Ramos (cell line): ENCODE measurements at regions not wholly inside any gene's neighbourhood (a gene's known extent, or its start where the extent isn't known, plus 50 kb on each side); places are given as distances from the start of the nearest gene placed in this dataset.
"Not testable (repeated sequence)": the region's sequence is repeated elsewhere in the genome, so short reads cannot be mapped to it uniquely, and the experiment has no call there.

Experiments used
- in situ Hi-C: fragments of 300-500 bp; cut with MboI; formaldehyde crosslinking; loops from one replicate; pipeline ENCODE4 v1.14.3; 2022; ENCODE audit warnings: low sequenced_read_pairs; ENCODE audit not compliant: unreplicated experiment

DNA sequence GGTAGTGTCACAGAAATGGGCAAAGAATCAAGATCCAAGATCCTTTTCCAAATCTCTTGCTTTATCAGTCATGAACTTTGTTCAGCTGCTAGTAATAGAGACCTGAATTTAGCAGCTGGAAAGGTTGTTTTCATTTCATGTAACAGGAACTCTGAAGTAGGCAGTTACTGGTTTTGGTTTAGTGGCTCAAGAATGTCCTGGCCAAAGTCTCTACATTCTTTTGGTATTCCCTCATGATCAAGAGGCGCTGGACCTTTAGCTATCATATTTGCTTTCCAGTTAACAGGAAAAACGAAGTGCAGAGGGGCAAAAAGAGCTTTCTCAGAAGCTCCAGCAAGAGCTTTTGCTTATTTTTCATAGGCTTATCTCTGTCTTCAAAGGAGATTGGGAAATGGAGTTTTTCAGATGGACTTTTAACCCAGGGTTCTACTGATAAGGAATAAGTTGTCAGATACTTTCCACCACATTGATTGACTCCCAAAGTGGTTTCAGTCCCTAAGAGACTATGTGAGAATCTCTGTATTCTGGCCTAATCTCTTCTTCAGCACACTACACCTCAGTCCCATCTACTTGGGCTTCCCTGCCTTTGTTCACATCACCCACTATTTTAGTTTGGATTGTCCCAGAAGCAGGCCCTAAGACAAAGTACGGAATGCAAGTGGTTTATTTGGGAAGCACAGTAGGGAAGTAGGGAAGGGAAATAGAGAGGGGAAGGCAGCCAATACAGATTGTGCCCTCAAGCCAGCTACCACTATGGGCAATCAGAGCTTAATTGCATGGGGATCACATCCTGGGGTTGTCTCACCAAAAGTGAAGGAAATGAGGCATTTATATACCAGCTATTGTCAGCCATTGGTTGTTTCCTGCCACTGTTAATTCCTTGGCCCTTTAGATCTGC is 359.3 kb downstream of the LRRC70 start:
- in situ Hi-C loops = no loop called here

DNA sequence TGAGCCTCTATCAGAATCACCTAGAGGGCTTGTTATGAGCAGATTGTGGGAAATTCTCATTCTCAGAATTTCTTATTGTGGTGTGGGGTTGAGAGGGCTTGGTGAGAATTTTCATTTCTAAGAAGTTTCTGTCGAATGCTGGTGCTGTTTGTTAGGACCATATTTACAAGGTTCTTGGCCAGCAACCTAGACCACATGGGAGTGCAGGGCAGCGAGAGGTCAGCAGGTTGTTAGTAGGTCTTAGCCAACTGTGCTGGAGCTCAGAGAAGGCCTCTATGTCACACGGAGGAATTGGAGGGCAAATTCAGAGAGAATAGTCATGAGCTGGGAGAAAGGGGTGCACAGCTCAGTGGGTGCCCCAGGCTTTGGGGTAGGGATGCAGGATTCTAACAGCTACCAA is 357.0 kb downstream of the LRRC70 start:
- in situ Hi-C loops = no loop called here

- in situ Hi-C loops = no loop called here
These were observed 355.7 kb downstream of the LRRC70 start for GRCh38 chr5:62934319-62934718.

DNA sequence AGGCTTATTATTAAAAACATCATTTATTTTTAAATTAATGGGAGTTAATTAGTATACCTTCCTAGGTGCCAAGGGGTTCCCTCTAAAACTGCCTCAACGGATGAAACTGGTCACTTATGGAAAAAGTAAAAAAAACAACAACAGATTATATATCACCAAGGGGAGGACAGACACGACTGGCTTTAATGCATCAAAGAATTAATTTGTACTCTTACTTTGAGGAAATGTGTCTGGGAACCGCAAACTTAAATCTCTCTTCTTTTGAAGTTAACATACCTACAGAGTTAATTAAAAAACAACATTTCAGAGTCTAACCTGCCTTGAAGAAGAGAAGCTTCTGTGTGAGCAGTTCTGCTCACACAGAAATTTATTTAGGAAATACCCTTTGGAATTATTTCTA is 354.6 kb downstream of the LRRC70 start:
- in situ Hi-C loops = no loop called here

DNA sequence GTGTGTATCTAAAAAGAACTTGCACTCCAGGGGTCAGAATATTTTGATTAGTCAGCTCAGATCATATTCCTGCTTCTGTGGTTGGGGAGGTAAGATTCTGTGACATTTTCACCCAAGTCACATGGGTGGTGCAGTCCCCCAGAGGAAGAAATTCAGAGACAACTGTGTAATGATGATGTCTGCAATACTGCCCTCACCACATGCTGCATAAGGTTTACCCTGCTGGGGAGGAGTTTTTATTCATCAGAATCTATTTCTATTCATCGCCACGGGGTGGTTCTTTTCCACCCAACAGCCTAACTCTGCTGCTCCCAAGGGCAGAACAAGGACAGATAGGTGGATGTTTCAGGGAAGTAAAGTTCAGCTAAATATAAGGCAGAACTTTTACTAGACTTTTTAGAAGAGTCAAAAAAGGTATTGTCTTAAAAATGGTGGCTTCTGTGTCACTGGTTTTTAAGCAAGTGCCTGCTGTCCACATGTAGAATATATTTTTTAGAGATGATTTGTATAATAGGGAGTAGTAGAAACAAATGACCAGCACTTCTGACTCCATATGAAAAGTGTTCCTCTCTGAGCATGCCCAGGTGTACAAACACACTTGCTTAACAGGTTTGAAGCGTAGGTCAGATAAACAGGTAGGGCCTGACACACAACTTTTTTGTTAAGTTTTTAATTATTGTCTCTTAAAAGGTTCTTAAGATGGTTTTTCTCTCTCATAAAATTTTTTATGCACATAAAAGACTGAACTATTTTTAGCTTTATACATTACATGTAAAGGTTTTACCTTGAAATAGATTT is 352.7 kb downstream of the LRRC70 start:
- in situ Hi-C loops = no loop called here

DNA sequence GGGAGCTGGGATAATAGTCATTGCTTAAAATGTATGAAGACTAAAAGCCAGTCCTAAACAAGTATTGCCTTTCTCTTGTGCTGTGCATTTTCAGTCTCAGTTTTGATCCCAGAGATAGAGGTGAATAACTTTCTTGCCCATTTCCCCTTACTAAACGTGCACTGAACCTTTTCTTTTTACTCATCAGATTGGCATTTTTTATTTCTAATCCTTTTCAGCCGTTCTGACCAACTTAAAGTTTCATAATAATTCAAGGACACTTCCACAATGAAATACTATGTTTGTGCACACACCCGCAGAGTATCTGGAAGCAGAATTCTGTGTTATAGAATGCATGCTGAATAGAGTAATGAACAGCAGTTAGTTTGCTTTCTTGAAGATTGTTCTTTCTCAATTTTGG is 343.6 kb downstream of the LRRC70 start:
- in situ Hi-C loops = no loop called here

GRCh38 chr5:62920856-62921255 is 342.2 kb downstream of the LRRC70 start:
- in situ Hi-C loops = no loop called here

GRCh38 chr5:62909326-62909725 is 330.7 kb downstream of the LRRC70 start:
- in situ Hi-C loops = no loop called here

- in situ Hi-C loops = no loop called here
These were observed 323.5 kb downstream of the LRRC70 start for GRCh38 chr5:62902126-62902525.

- in situ Hi-C loops = no loop called here
These were observed 322.4 kb downstream of the LRRC70 start for GRCh38 chr5:62900976-62901375.

DNA sequence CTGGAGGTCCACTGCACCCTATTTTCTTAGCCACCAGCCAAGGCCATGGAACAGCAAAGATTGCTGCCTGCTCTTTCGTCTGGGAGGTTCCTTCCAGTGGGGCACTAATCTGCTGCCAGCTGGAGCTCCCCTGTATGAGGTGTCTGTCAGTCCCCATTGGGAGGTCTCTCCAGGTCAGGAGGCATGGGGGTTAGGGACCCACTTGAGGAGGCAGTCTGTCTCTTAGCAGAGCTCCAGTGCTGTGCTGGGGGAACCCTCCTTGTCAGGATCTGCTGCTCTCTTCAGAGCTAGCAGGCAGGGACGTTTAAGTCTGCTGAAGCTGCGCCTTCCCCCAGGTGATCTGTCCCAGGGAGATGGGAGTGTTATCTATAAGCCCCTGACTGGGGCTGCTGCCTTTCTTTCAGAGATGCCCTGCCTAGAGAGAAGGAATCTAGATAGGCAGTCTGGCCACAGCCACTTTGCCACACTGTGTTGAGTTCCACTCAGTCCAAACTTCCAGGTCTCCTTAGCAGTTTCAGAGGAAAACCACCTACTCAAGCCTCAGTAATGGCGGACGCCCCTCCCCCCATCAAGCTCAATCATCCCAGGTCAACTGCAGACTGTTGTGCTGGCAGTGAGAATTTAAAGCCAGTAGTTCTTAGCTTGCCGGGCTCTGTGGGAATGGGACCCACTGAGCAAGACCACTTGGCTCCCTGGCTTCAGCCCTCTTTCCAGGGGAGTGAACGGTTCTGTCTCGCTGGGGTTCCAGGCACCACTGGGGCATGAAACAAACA is 317.7 kb downstream of the LRRC70 start:
- in situ Hi-C loops = no loop called here

DNA sequence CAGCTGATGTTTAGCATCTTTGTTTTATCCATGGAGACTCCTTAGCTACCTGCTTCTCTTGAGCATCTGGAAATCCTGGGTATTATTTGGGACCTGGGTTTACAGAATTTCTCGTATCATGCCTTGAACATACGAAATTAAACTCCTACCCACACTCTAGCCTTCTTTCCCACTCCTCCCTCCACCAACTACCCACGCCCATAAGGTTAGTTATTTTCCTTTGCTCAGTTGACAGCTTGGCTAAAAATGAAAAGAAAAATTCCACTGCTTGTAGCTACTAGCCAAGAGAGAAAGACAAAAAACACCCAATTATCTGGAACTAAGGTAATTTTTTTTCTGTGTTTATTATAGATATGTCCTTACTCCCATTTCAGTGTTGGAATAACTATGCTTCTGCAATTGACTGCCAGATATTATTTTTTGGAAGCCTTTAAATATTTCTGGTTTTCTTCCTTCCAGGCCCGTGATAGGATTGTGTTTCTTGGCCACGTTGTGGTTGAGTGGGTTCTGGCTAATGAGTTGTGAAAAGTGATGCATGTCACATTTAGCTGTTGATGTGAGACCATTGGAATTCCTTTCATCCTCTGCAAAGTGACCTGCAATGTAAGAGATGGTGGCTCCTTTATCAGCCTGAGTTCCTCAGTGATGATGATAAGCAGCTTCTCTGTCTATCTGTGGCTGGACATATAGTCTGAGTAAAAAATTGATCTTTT is 308.1 kb downstream of the LRRC70 start:
- in situ Hi-C loops = no loop called here

- in situ Hi-C loops = not testable (repeated sequence)
These were observed 258.7 kb downstream of the LRRC70 start for GRCh38 chr5:62837330-62837729.

DNA sequence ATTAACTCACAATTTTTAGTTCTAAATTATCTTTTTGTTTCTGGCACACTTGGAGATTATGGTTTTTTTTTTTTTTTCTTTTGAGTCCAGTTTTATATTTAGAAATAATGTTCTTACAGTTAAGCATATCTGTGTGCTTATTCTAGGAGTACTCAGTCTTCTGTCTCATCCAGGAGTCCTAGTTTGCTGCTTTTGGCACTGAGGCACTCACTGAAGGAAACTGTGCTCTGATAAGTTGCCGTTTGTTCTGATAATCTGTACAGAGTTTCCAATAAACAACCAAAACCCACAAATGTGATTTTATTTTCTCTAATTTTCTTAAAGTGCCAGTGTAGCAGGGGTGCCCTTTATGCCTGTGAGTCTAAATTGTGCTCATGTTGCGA is 251.0 kb downstream of the LRRC70 start:
- in situ Hi-C loops = no loop called here

- in situ Hi-C loops = no loop called here
These were observed 250.4 kb downstream of the LRRC70 start for GRCh38 chr5:62828742-62829603.

- in situ Hi-C loops = no loop called here
These were observed 247.1 kb downstream of the LRRC70 start for GRCh38 chr5:62825623-62826220.

DNA sequence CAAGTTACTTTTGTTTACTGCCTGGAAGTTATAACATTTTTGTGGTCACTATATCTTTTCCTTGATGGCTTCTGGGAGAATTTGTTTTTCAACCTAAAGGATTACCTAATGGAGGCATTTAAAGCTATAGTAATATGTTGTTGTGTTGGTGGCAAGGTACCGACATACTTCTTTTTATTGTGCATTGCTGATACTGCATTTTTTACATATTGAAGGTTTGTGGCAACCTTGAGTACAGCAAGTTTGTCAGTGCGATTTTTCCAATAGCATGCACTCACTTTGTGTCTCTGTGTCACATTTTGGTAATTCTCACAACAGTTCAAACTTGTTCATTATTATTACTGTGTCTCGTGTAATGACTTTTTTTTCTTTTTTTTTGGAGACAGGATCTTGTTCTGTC is 246.3 kb downstream of the LRRC70 start:
- in situ Hi-C loops = no loop called here

DNA sequence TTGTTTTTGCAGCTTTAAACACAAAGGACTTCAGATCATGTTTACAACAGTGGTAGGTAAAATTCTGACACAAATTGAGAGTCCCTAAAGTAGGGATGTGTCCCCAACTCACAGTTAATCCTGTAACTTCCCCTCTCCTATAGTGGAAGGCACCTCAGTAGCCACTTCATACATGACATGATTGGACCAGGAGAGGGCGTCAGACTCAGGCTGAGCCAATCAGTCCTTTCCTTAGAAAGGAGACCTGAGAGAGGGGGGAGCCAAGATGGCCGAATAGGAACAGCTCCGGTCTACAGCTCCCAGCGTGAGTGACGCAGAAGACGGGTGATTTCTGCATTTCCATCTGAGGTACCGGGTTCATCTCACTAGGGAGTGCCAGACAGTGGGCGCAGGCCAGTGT is 238.4 kb downstream of the LRRC70 start:
- in situ Hi-C loops = not testable (repeated sequence)

GRCh38 chr5:62814991-62815390 is 236.4 kb downstream of the LRRC70 start:
- in situ Hi-C loops = no loop called here
